ENCODE measurements at regions not wholly inside any gene's neighbourhood (a gene's known extent, or its start where the extent isn't known, plus 50 kb on each side); places are given as distances from the start of the nearest gene placed in this dataset.

- H3K36me3 ChIP-seq (ENCODE audit: control insufficient read depth, low read length) = no peaks in the 10 kb centered on the region
- no peaks in the 10 kb centered on the region for H3K27me3 ChIP-seq (ENCODE audit: control insufficient read depth, low read length)
- H3K4me2 ChIP-seq (ENCODE audit: low read length) = no peak overlapping the region
- H3K4me1 ChIP-seq (ENCODE audit: control insufficient read depth, low read length) = no peaks in the 10 kb centered on the region
- H3K79me2 ChIP-seq (ENCODE audit: control insufficient read depth, low read length) = no peaks in the 10 kb centered on the region
- TF ChIP-seq, protein P1, sequence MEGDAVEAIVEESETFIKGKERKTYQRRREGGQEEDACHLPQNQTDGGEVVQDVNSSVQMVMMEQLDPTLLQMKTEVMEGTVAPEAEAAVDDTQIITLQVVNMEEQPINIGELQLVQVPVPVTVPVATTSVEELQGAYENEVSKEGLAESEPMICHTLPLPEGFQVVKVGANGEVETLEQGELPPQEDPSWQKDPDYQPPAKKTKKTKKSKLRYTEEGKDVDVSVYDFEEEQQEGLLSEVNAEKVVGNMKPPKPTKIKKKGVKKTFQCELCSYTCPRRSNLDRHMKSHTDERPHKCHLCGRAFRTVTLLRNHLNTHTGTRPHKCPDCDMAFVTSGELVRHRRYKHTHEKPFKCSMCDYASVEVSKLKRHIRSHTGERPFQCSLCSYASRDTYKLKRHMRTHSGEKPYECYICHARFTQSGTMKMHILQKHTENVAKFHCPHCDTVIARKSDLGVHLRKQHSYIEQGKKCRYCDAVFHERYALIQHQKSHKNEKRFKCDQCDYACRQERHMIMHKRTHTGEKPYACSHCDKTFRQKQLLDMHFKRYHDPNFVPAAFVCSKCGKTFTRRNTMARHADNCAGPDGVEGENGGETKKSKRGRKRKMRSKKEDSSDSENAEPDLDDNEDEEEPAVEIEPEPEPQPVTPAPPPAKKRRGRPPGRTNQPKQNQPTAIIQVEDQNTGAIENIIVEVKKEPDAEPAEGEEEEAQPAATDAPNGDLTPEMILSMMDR (IDR thresholded peaks at IDR 0.05; ENCODE audit: low read depth, low read length, poor library complexity, severe bottlenecking) = no peak
- no peak for TF ChIP-seq EZH2phosphoT487 (IDR thresholded peaks at IDR 0.05; ENCODE audit: borderline replicate concordance, low read length)
- H3K9me2 ChIP-seq (replicated peaks; ENCODE audit: control insufficient read depth, low read length) = no peaks in the 10 kb centered on the region
- H3K9me3 ChIP-seq (ENCODE audit: control insufficient read depth, insufficient read depth, low read length) = no peaks in the 10 kb centered on the region
- H3K27ac ChIP-seq (ENCODE audit: low read depth, low read length) = no peak overlapping the region
- H3K4me3 ChIP-seq (ENCODE audit: low read length) = no peak overlapping the region
- H4K20me1 ChIP-seq (ENCODE audit: control insufficient read depth, insufficient read depth, low read depth, low read length) = no peaks in the 10 kb centered on the region
- no peaks in the 10 kb centered on the region for H3F3A ChIP-seq (ENCODE audit: control insufficient read depth, insufficient read depth)
These were observed 901.4 kb downstream of the DIPK2A start for GRCh38 chr3:144873066-144873465.

DNA sequence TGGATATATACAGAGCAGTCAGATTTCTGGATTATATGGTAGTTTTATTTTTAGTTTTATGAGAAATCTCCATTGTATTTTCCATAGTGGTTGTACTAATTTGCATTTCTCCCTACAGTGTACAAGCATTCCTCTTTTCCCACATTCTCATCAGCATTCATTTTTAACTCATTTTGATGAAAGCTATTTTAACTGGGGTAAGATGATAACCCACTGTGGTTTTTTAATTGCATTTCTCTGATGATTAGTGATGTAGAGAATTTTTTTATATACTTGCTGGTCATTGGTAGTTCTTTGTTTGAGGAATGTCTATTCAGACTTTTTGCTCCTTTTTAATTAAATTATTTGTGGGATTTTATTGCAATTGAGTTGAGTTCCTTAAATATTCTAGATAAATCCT is 903.6 kb downstream of the DIPK2A start:
- no peaks in the 10 kb centered on the region for H3K4me1 ChIP-seq (ENCODE audit: control insufficient read depth, low read length)
- TF ChIP-seq EZH2phosphoT487 (IDR thresholded peaks at IDR 0.05; ENCODE audit: borderline replicate concordance, low read length) = no peak
- TF ChIP-seq, protein P1 (IDR thresholded peaks at IDR 0.05; ENCODE audit: low read depth, low read length, poor library complexity, severe bottlenecking) = no peak
- H3K4me3 ChIP-seq (ENCODE audit: low read length) = no peak overlapping the region
- no peaks in the 10 kb centered on the region for H3F3A ChIP-seq (ENCODE audit: control insufficient read depth, insufficient read depth)
- H3K4me2 ChIP-seq (ENCODE audit: low read length) = no peak overlapping the region
- H3K27me3 ChIP-seq (ENCODE audit: control insufficient read depth, low read length) = no peaks in the 10 kb centered on the region
- H3K79me2 ChIP-seq (ENCODE audit: control insufficient read depth, low read length) = no peaks in the 10 kb centered on the region
- no peaks in the 10 kb centered on the region for H3K9me2 ChIP-seq (replicated peaks; ENCODE audit: control insufficient read depth, low read length)
- H3K27ac ChIP-seq (ENCODE audit: low read depth, low read length) = no peak overlapping the region
- H4K20me1 ChIP-seq (ENCODE audit: control insufficient read depth, insufficient read depth, low read depth, low read length) = no peaks in the 10 kb centered on the region
- no peaks in the 10 kb centered on the region for H3K9me3 ChIP-seq (ENCODE audit: control insufficient read depth, insufficient read depth, low read length)
- H3K36me3 ChIP-seq (ENCODE audit: control insufficient read depth, low read length) = no peaks in the 10 kb centered on the region

DNA sequence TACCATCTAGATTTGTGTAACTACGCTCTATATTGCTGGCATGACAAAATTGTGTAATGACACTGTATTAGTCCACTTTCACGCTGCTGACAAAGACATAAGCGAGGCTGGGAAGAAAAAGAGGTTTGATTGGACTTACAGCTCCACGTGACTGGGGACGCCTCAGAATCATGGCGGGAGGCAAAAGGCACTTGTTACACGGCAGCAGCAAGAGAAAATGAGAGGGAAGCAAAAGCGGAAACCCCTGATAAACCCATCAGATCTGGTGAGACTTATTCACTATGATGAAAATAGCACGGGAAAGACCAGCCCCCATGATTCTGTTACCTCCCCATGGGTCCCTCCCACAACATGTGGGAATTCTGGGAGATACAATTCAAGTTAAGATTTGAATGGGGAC is 905.7 kb downstream of the DIPK2A start:
- Histone ChIP-seq H3K4me3 (ENCODE audit: low read length) (no peak overlapping the region), H3K4me1 (ENCODE audit: control insufficient read depth, low read length) (no peaks in the 10 kb centered on the region), H3K27me3 (ENCODE audit: control insufficient read depth, low read length) (no peaks in the 10 kb centered on the region), H3K36me3 (ENCODE audit: control insufficient read depth, low read length) (no peaks in the 10 kb centered on the region), H3K9me2 (replicated peaks; ENCODE audit: control insufficient read depth, low read length) (no peaks in the 10 kb centered on the region), H4K20me1 (ENCODE audit: control insufficient read depth, insufficient read depth, low read depth, low read length) (no peaks in the 10 kb centered on the region), H3K9me3 (ENCODE audit: control insufficient read depth, insufficient read depth, low read length) (no peaks in the 10 kb centered on the region), H3F3A (ENCODE audit: control insufficient read depth, insufficient read depth) (no peaks in the 10 kb centered on the region), H3K4me2 (ENCODE audit: low read length) (no peak overlapping the region), H3K79me2 (ENCODE audit: control insufficient read depth, low read length) (no peaks in the 10 kb centered on the region), H3K27ac (ENCODE audit: low read depth, low read length) (no peak overlapping the region)
- TF ChIP-seq, protein P1 (IDR thresholded peaks at IDR 0.05; ENCODE audit: low read depth, low read length, poor library complexity, severe bottlenecking) = no peak
- no peak for TF ChIP-seq EZH2phosphoT487 (IDR thresholded peaks at IDR 0.05; ENCODE audit: borderline replicate concordance, low read length)

DNA sequence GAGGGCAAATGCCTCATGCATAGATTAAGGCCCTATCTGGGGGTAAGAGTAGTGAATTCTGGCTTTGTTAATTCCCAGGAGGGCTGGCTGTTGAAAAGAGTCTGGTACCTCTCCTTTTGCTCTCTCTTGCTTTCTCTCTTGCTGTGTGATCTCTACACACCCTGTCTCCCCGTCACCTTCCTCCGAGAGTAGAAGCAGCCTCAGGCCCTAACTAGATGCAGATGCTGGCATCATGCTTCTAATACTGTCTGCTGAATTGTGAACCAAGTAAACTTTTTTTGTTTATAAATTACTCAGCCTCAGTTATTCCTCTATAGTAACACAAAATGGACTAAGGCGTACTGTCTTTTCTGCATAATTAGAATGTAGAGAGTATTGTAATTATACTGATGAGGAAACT is 908.1 kb downstream of the DIPK2A start:
- Histone ChIP-seq H3K9me3 (ENCODE audit: control insufficient read depth, insufficient read depth, low read length) (no peaks in the 10 kb centered on the region), H3K79me2 (ENCODE audit: control insufficient read depth, low read length) (no peaks in the 10 kb centered on the region), H3K4me1 (ENCODE audit: control insufficient read depth, low read length) (no peaks in the 10 kb centered on the region), H3F3A (ENCODE audit: control insufficient read depth, insufficient read depth) (no peaks in the 10 kb centered on the region), H3K27ac (ENCODE audit: low read depth, low read length) (no peak overlapping the region), H4K20me1 (ENCODE audit: control insufficient read depth, insufficient read depth, low read depth, low read length) (no peaks in the 10 kb centered on the region), H3K4me2 (ENCODE audit: low read length) (no peak overlapping the region), H3K4me3 (ENCODE audit: low read length) (no peak overlapping the region), H3K36me3 (ENCODE audit: control insufficient read depth, low read length) (no peaks in the 10 kb centered on the region), H3K9me2 (replicated peaks; ENCODE audit: control insufficient read depth, low read length) (no peaks in the 10 kb centered on the region), H3K27me3 (ENCODE audit: control insufficient read depth, low read length) (no peaks in the 10 kb centered on the region)
- TF ChIP-seq, protein P1 (IDR thresholded peaks at IDR 0.05; ENCODE audit: low read depth, low read length, poor library complexity, severe bottlenecking) = no peak
- no peak for TF ChIP-seq EZH2phosphoT487 (IDR thresholded peaks at IDR 0.05; ENCODE audit: borderline replicate concordance, low read length)

Measured in DOHH2 (cell line).